SH-SY5Y (cell line): ENCODE measurements at regions not wholly inside any gene's neighbourhood (a gene's known extent, or its start where the extent isn't known, plus 50 kb on each side); places are given as distances from the start of the nearest gene placed in this dataset.

ENCODE experiments used
- GATA2 ChIP-seq: IDR thresholded peaks from 2 replicates; pipeline ENCODE4 v1.6.1; 2011; ENCODE audit warnings: mild to moderate bottlenecking, low read depth, low read length
- GATA3 ChIP-seq: IDR thresholded peaks from 2 replicates; pipeline ENCODE4 v1.6.1; 2011; ENCODE audit warnings: low read depth, mild to moderate bottlenecking, low read length, moderate library complexity

- no peak for TF ChIP-seq GATA2
- no peak for TF ChIP-seq GATA3
Measured at GRCh38 chr13:110030394-110030928, 244.1 kb upstream of the IRS2 start.

- peak; percentile 81 for TF ChIP-seq GATA3
- TF ChIP-seq GATA2: peak; percentile 72
Measured at GRCh38 chr13:110028838-110029621, 242.6 kb upstream of the IRS2 start.

- TF ChIP-seq GATA3: no peak
- no peak for TF ChIP-seq GATA2
Measured at GRCh38 chr13:110028311-110028710, 241.9 kb upstream of the IRS2 start.

- TF ChIP-seq GATA2 (no peak), GATA3 (0 out of 2 replicates have a peak, but pooled peaks have one; percentile 11)
Measured at GRCh38 chr13:110027470-110028240, 241.3 kb upstream of the IRS2 start.

GRCh38 chr13:110024645-110024980 lies 238.2 kb upstream of the IRS2 start:
- TF ChIP-seq GATA2: no peak
- no peak for TF ChIP-seq GATA3

- TF ChIP-seq GATA2 (no peak), GATA3 (no peak)
Measured at GRCh38 chr13:110023729-110024644, 237.6 kb upstream of the IRS2 start.

- TF ChIP-seq GATA2: no peak
- TF ChIP-seq GATA3: no peak
Measured at GRCh38 chr13:110018009-110018408, 231.6 kb upstream of the IRS2 start.

- TF ChIP-seq GATA3 (no peak), GATA2 (no peak)
Measured at GRCh38 chr13:110017379-110017778, 231.0 kb upstream of the IRS2 start.

GRCh38 chr13:110015253-110015652 lies 228.9 kb upstream of the IRS2 start:
- TF ChIP-seq GATA2: no peak
- TF ChIP-seq GATA3: no peak

GRCh38 chr13:110014719-110015118 lies 228.3 kb upstream of the IRS2 start:
- no peak for TF ChIP-seq GATA2
- TF ChIP-seq GATA3: no peak

- TF ChIP-seq GATA3 (no peak), GATA2 (no peak)
Measured at GRCh38 chr13:110012102-110012739, 225.8 kb upstream of the IRS2 start.

GRCh38 chr13:110010404-110011138 lies 224.2 kb upstream of the IRS2 start:
- TF ChIP-seq GATA3 (peak; percentile 30; the same call in 1 of the 2 replicates), GATA2 (peak; percentile 82)

- TF ChIP-seq GATA3 (no peak), GATA2 (no peak)
Measured at GRCh38 chr13:110008816-110009215, 222.4 kb upstream of the IRS2 start.

- TF ChIP-seq GATA3 (no peak), GATA2 (no peak)
Measured at GRCh38 chr13:110006304-110006703, 219.9 kb upstream of the IRS2 start.

- no peak for TF ChIP-seq GATA3
- TF ChIP-seq GATA2: no peak
Measured at GRCh38 chr13:110005563-110005962, 219.2 kb upstream of the IRS2 start.
